HG02763 (cell line): ENCODE measurements at regions not wholly inside any gene's neighbourhood (a gene's known extent, or its start where the extent isn't known, plus 50 kb on each side); places are given as distances from the start of the nearest gene placed in this dataset.

Experiments used
- ATAC-seq: cut with Tn5 transposase; IDR thresholded peaks from one replicate; pipeline ENCODE4 v1.9.1; 2021; ENCODE audit warnings: mild to moderate bottlenecking, moderate library complexity; ENCODE audit not compliant: unreplicated experiment

DNA sequence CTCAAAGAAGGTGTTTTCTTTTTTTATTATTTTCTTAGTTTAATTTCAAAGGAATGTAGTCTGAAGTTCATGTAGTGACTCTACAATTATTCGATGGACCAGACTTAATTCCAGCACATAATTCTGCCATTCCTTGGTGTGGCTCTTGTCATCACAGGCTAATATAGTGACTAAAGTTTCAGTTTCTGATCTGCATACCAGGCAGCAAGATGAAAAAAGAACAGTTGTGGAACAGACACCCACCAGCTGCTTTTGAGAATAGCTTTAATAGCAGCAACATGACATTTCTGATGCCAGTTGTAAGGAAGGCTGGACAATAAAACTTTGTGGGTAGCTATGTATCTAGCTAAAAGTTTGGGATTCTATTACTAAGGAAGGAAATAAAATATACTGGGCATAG is 676.3 kb upstream of the GRAMD2B start:
- ATAC-seq: no peak

GRCh38 chr5:125750147-125750860 is 672.9 kb upstream of the GRAMD2B start:
- no peak for ATAC-seq

- no peak for ATAC-seq
Measured at GRCh38 chr5:125750861-125751186, 672.4 kb upstream of the GRAMD2B start.

- ATAC-seq: no peak
Measured at GRCh38 chr5:125756456-125756855, 666.8 kb upstream of the GRAMD2B start.

DNA sequence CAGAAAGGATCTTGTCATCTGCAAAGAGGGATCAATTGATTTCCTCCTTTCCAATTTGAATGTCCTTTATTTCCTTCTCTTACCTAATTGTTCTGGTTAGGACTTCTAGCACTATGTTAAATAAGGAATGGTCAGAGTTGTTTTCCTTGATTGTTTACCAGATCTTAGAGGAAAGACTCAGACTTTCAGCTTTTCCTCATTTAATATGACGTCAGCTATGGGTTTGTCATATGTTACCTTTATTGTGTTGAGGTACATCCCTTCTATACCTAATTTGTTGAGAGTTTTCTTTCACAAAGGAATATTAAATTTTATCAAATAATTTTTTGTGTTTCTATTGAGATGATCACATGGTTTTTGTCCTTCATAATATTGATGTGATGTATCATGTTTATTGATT is 656.5 kb upstream of the GRAMD2B start:
- ATAC-seq: no peak

GRCh38 chr5:125775896-125776295 is 647.3 kb upstream of the GRAMD2B start:
- no peak for ATAC-seq

DNA sequence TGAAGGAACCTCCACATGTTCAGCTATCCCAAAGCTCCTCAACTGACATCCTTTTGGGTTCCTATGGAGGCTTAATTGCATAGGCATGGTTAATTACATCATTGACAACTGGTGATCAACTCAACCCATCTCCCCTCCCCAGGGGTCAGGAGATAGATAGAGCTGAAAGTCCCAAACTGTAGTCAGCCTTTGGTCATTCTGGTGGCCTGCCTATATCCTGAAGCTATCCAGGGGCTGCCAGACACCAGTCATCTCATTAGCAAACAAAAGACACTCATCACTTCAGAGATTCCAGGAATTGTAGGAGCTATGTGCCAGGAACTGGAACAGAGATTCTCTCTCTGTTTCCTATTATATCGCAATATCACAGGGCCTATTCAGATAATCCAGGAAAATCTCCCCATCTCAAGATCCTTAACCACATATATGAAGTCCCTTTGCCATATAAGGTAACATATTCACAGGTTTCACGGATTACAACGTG is 646.5 kb upstream of the GRAMD2B start:
- ATAC-seq: no peak

- no peak for ATAC-seq
Measured at GRCh38 chr5:125778791-125779190, 644.4 kb upstream of the GRAMD2B start.

- no peak for ATAC-seq
Measured at GRCh38 chr5:125785407-125785806, 637.8 kb upstream of the GRAMD2B start.

DNA sequence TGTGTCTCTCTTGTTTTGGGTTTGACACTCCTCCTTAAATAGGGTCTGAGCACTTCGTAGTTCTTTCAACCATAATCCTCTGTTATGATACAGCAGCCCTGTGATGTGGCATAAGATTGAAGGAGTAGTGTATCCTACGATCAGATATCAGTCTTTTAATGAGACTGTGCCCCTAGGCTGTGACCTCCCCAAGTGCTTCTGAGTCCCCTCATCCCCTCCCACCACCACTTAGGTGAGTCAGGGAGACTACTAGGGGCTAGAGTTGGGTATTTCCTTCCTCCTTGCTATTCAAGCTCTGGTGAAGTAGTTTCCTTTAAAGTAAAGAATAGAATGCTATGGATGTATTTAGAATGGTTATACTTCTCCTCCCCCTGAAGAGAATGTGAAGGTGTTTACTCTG is 637.2 kb upstream of the GRAMD2B start:
- no peak for ATAC-seq

DNA sequence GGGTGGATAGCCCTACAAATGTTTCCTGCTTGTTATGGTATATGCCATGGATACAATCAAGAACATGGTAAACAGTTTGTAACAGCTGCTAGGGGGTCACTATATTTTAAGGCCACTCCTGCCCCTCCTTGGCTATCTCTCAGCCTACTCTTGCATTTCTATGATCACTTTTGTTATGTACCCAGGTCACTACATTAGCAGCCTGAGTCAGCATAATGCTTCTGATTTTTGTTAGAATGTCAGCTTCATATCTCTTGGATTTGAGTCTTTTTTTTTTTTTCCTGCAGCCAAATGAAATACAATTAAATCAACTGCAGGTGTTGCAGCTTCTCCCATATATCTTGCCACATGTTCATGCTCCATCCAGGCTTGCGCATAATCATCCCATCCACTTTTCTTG is 629.7 kb upstream of the GRAMD2B start:
- no peak for ATAC-seq

- no peak for ATAC-seq
Measured at GRCh38 chr5:125794922-125795321, 628.3 kb upstream of the GRAMD2B start.

DNA sequence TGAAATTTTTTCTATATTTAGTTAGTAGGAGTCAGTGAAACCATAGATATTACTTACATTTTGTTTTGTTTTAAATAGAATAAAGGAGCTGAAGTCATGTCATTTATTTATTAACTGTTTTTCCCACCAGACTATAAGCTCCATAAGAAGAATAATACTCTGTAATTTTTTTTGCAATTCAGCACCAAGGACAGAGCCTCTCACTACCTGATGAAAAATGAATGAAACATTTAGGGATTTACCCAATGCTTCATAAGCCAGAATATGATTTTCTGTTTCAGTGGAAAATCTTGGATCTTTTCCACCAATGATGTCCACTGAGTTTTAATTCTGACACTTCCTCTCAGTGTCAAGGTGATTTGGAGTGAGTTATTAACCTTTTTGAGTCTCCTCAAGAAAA is 624.9 kb upstream of the GRAMD2B start:
- no peak for ATAC-seq

- ATAC-seq: no peak
Measured at GRCh38 chr5:125812651-125813050, 610.6 kb upstream of the GRAMD2B start.

- ATAC-seq: no peak
Measured at GRCh38 chr5:125813221-125813974, 609.8 kb upstream of the GRAMD2B start.

GRCh38 chr5:125814119-125814518 is 609.1 kb upstream of the GRAMD2B start:
- ATAC-seq: no peak

DNA sequence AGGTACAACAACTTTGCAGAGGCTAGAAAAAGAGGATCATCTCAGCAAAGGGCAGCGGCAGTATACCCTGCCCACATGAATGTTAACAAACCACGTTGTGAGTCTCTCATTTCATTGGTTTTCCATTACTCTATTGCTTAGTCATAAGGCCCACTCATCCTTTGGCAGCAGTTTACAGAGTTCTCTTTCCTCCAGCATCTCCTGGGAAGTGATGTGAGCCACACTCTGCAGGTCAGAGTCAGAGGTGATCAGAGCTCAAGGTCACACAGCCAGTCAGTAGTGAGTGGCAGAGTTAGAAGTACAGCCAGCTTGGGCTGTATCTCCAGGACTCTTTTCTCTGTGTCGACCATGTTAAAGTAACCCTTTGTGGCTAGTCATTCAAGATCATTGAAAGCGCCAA is 599.6 kb upstream of the GRAMD2B start:
- no peak for ATAC-seq

- no peak for ATAC-seq
Measured at GRCh38 chr5:125826214-125826613, 597.0 kb upstream of the GRAMD2B start.

DNA sequence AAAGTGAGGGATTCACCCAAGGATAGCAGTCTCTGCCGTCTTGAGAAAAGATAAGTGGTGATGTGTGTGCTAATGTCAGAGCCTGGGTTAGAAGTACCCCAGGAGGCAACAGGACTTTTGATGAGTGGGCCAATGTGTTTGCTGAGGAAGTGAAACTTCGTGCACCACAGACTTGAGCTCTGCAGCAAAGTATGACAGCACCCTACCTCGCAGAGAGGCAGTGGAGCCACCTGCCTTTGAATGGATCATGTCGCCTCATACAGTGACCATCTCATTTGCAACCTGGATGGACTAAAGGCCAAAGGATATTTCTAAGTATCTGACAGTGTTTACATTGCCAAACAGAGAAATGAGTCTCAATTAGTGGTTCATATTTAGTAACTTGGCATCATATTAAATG is 593.9 kb upstream of the GRAMD2B start:
- peak; percentile 82 for ATAC-seq

DNA sequence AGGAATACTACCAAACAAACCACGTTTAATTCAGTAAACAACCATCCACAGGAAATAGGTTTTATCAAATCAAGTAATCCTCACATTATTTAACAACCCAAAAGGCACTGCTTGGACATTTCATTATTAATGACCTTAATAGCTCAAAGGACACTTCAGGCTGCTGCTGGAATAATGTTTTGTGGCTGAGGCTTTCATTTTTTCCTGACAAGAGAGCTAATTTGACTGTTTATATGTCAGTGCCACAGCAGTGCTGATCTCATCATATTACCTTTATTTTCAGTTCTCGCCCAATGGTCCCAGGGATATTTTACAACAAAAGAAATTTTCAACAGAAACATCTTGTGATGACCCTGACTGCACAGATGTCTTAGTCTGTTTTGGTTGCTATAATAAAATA is 589.8 kb upstream of the GRAMD2B start:
- ATAC-seq: no peak

DNA sequence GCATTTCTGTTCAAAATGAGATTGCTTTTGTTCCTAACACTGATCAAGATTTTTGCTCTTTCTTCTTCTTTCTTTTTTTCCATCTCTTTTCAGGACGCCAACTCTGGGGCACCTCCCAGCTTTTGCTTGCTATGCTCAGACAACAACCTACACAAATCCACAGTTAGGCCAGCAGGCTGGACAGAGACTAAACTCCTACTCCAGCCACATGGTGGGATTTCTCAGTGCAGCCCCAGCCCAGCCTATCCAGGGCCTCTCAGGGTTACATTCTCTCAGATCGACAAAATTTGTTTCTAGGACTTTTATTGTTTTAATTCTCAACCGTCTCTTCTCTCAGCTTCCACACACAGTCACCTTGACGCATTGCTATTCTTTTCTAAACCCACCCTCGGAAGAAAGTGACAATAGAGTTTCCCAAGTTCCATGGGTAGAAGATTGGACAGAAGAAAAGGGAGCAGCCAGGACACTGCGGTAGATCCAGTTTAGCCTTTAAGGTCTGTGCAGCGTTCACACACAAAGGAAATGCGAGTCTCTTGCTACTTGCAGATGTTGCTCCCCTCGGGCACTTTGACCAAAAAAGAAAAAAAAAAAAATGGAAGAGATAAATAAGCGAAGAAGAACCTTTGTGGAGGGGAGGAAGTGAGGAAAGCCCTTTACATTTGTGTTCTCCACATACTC is 588.6 kb upstream of the GRAMD2B start:
- no peak for ATAC-seq
